Right lung (tissue), 2 donors: ENCODE measurements at regions not wholly inside any gene's neighbourhood (a gene's known extent, or its start where the extent isn't known, plus 50 kb on each side); places are given as distances from the start of the nearest gene placed in this dataset.
"Not testable (repeated sequence)": the region's sequence is repeated elsewhere in the genome, so short reads cannot be mapped to it uniquely, and the experiment has no call there.

Experiments used
- DNase-seq, 2 donors: peaks; one replicate each; pipeline ENCODE4 v3.0.0-alpha.2; 2013

DNA sequence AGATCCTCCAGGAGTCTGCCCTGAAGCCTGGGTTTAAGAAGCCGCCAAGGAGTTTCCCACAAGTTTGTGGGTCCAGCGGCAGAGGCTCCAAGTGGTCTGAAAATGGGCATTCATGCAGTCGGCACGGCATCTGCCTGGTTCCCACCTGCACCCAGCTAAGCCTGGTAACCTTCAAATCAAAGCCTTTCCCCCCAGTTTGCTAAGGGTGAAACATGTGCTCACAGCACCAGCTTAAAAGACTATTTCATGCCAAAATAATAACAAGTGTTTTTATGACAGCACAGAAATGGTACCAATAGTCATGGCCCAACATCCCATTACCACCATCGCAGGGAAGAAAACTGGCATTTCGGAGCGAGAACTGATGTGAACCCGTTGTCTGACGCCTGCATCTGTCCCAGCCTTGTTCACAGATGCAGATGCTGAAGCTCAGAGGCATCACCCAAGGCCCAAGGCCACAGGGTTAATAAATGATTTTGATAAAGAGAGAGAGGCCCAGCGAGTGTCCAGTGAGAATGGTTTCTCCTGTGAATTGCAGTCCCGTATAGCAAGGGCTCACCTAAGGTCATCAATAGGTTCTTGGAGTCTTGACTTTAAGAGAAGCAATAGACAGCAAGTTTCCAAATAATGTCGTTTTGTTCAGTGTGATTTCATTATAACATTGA lies 188.0 kb upstream of the TPM1 start:
- no peak for DNase-seq

DNA sequence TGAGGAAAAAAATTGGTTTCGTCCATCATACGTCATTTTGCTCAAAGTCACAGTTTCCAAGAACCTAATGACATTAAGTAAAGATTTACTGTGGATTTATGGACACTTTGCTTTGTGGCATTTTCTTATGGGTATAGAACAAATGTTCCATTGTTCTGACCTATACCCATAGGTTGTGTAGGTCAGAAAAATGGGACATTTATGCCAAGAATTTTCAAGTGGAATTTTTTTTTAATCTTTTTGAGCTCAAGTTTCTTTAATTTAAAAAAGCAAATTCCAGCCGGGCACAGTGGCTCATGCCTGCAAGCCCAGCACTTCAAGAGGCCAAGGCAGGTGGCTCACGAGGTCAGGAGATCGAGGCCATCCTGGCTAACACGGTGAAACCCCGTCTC lies 187.5 kb upstream of the TPM1 start:
- DNase-seq: no peak

DNA sequence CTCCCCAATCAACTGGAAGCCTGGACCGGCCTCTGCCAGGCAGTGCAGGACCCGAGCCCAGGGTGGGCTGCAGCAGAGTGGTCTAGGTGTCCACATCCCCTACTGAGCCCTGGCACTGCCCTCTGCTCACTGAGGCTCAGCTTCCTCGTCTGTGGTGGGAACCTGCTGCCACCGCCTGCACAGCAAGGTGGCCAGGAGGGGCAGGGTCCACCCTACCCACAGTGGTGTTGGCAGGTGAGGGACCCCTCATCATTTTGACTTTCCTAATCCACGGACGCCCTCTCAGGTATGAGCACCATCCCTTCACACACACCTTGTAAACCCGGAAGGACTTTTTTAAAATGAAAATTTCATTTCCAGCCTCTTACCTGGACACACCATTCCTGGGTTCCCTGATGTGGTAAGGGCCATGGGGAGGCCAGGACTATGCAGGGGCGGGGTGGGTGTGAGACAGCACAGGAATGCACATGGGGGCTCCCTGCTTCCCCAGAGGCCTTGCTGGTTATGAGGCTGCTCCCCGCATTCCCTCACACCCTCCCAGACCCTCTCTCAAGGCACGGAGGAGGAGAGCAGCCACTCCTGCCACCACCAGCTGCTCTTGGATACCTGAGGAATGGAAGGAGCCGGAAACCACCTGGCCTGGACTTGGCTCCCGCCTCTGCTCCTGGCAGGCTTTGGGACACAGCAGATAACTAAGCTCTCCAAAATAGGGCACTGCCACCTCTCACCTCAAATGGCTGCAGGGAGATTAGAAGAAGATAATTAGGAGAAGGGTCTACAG lies 185.9 kb upstream of the TPM1 start:
- no peak for DNase-seq

DNA sequence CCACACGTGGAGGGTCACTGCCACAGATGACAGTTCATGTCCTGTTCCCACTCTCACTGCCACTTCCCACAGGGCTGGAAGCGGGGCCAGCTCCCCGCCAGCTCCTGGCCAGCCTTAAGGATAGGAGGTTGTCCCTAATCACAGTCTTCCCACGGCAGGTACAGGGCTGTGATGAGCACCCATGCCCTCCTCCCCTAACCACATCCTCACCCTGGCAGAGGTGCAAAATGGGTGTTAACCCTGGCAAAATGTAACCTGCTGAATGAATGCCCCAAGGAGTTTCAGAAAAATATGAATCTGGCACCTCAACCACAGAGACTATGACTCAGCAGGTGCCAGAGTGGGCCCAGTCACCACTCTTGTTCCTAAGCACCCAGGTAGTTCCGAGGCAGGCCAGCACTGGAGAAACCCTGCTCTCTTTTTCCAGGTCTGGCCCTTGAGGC lies 185.1 kb upstream of the TPM1 start:
- DNase-seq: no peak

DNA sequence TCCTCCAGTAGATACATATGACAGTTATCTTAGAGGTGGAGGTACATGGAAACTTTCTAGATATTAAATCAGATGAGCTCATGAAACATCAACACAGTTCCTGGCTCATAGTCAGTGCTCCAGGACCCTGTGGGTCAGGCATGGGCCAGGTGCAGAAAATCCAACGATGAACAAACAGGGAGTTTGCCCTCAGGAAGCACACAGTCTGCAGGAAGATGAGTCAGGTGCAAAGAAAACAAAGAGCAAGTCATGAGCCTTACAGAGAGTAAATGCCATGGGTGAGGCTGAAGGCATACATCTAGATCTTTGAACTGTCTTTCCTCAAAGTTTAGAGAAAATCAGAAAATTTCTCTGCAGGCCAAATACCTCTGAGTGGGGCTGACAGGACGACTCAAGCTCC lies 184.2 kb upstream of the TPM1 start:
- DNase-seq: no peak

DNA sequence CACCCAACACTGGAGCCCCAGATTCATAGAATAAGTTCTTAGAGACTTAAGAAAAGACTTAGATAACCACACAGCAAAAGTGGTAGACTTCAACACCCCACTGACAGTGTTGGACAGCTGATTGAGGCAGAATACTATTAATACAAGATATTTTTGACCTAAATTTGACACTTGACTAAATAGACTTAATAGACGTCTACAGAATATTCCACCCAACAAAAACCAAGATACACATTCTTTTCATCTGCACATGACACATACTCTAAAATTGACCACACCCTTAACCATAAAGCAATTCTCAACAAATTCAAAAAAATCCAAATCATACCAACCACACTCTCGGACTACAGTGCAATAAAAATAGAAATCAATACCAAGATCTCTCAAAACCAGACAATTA lies 179.8 kb upstream of the TPM1 start:
- no peak for DNase-seq

DNA sequence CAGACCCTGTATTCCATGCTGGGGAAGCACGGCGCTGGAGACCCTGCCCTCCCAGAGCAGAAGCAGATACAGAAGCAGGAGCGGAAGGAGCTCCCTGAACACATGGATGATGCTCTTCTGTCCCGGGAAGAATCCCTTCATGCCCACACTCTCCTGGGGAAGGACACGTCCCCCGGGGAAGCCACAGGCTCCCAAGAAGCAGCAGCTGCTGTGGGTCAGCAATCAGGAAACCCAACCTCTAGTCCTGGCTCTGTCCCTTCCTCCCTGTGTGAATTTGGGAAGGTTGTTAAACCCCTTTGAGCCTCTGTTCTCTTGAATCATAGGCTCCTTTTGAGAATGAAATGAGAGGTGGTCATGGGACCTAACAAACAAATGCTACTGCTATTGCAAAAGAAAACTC lies 176.2 kb upstream of the TPM1 start:
- no peak for DNase-seq

DNA sequence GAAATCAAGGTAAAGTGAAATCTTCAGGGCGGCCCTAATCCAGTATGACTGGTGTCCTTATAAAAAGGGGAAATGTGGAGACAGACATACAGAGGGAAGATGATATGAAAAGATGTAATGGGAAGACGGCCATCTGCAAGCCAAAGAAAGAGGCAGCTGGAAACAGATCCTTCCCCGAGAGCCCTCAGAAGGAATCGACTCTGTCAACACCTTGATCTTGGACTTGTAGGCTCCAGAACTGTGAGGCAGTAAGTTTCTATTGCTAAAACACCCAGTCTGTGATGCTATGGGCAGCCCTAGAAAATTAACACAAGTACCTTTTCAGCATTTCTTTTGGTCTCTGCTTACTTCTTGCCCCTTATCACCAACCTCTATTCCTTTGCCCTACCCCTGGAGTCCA lies 174.7 kb upstream of the TPM1 start:
- no peak for DNase-seq

DNA sequence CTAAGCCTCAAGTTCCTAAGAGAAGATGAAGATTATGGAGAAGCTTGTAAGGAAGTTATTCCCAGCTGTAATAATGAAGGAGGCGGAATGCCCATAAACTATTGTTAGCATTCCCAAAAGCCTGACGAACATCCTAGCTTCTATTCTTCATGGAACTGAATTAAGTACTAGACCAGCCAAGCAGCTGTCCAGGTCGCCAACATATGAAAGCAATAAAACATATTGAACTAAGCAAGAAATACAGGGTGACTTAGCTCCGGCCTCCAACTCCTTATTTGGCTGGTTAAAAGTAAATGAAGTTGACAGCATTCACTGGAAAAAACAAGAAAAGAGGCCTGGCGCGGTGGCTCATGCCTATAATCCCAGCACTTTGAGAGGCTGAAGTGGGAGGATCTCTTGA lies 174.0 kb upstream of the TPM1 start:
- DNase-seq: no peak

DNA sequence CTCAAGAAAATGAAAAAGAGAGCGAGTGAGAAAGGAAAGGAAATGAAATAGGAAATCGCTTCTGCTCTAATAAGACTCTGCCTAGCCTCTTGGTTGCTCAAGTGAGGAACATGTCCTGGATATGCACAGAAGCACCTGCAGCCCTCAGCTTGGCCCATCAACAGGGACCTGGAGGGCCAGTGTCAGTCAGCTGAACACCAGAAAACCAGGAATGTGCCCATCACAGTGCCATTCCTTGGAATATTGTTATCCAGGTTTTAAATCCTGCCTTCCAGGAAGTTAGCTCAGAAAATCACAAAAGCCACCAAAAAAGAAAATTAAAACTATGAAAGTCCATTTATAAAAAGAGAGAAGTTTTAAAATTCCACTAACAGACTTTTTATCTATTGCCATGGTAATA lies 173.4 kb upstream of the TPM1 start:
- DNase-seq: no peak

DNA sequence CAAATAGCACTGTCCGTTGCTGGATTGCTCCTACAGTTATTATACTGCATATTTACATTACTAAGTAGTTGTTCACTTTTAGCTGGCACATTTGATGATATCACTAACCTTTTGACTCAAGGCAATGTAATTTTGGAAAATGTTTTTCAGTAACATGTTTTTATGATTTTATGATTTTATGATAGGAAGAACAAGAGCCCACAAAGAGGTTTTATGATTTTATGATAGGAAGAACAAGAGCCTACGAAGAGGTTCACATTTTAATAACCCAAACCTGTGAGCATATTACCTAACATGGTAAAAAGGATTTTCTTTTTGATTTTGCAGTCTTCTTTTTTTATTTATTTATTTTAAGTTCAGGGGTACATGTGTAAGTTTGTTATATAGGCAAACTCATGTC lies 172.3 kb upstream of the TPM1 start:
- no peak for DNase-seq

DNA sequence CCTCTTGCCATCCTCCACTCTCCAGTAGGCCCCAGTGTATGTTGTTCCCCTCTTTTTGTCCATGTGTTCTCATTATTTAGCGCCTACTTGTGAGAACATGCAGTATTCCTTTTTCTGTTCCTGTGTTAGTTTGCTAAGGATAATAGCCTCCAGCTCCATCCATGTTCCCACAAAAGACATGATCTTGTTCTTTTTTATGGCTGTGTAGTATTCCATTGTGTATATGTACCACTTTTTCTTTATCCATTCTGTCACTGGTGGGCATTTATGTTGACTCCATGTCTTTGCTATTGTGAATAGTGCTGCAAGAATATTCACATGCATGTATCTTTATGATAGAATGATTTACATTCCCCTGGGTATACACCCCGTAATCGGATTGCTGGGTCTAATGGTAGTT lies 171.8 kb upstream of the TPM1 start:
- DNase-seq: not testable (repeated sequence)

DNA sequence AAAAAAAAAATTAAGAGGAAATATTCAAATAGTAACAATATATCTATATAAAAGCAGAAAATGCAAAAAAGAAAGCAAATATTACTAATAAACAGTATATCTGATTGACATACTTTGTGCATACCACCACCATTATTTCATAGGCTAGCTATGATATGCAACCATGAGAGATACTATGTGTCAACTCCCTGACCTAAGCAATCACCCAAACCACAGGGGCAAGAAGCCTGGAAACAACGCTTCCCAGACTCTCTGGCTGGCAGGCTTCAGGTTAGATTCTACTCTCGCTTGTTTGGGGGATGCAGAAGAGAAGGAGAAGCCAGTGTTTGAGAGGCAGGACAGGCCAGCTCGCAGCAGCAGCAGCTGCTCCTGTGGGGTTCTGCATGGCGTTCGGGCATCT lies 169.3 kb upstream of the TPM1 start:
- no peak for DNase-seq

DNA sequence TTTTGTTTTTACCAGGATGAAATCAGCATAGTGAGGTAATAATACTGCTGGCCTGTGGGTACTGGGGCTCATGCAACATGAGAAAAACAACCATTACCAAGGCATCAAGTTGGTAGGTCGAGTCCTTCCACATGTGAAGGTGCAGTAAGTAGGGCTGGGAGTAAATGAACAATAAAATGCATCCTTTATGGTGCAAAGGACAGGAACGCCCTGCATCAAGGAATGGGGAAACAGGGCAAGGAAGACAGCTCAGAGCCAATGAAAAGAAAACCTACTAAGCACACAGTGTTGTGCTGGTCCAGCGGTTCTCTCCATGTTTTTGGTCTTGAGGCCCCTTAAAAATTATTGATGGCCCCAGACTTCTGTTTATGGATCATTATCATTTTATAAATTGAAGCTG lies 168.5 kb upstream of the TPM1 start:
- no peak for DNase-seq

DNA sequence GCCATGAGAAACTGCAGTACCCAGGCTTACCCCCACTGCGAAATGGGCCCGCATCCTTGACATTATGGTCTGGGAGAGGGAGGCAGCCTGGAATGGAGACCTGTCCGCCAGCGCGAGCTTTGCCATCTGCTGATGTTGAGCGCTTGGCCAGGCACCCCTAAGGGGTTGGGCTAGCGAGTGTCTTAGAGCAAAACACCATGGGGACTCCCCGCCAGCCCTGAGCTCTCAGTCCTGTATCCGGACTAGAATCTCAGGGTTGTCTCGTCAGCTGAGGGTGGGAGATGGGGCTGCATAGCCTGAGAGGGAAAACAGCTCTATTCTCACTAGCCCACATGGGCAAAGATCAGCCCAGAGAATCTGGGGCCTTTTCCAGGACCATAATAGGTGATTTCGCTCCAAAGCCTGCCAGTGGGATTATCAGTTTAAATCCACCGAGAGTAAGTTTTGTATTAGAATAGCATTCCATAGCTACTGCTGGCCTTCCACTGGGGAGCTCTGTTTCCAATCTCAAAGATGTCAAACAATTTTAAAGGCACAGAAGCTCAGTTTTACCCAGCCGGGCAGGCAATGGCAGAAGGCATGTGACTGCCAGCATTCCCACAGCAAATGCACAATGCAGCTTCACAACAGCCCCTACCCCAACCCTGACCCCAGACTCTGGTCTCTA lies 167.5 kb upstream of the TPM1 start:
- no peak for DNase-seq

DNA sequence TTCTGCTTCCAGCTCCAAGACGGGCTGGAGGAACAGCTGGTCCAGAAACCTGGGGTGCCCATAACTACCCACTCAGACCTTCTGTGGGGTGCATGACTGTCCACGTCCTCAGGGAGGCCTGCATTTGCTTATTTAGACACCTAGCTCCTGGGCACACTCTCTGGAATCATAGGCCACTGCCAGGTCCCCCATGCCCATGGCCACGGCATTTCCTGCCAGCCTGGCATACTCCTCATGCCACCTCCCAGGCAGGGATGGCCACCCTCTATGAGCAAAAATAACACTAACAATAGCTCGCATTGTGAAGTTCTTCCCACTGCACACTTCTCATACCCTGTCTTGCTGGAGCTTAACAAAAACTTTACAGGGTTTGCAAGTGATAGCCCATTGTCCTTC lies 166.9 kb upstream of the TPM1 start:
- no peak for DNase-seq

DNA sequence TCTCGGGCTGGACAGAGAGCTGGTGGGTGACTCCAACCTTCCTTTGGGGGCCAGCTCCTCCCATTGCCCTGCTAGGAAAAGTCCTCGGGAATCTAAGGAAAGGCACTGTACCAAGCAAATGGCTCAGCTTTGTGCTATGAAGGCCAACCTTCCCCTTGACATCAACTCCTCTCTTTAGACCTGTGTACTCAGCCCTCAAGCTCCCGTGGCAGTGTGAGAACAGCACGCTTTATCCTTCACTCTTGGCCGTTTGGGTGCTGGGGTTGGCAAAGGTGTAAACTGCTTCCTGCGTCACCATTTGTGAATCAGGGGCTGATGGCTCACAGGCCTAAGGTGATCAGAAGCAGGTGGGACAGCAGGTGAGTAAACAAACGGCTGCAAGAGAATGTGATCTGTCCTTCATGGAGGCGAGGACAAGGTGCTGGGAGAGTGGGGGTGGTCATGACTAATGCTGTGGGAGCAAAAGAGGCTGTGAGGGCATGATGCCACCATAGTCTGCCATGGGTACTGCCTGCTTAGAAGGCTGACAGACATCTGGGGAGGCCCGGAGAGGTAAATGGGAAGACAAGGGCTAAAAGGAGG lies 165.2 kb upstream of the TPM1 start:
- DNase-seq: no peak

DNA sequence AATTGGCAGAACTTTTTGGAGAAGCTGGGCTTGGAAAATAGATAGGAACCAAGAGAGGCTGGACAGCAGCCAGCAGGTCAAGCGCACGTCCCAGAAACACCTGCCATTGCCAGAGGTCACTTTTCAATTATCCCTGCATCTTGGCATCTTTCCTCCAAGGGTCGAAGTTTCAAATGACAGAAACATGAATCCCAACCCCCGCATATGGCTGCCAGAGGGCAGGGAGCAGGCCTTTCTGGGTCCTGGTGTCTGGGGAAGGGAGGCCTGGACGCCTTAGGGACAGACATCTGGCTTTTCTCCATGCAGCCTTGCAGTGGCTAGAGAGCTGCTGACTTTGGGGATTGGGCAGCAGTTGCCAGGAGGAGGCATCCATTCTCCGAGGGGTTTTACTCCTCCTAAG lies 164.5 kb upstream of the TPM1 start:
- DNase-seq: no peak

DNA sequence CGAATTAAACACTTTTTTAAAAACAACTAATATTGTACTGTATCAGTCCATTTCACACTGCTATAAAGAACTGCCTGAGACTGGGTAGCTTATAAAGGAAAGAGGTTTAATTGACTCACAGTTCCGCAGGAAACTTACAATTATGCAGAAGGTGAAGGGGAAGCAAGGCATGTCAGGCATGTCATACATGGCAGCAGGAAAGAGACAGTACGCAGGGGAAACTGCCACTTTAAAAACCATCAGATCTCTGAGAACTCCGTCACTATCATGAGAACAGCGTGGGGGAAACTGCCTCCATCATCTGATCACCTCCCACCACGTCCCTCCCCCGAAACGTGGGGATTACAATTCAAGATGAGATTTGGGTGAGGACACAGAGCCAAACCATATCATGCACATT lies 162.8 kb upstream of the TPM1 start:
- DNase-seq: no peak

DNA sequence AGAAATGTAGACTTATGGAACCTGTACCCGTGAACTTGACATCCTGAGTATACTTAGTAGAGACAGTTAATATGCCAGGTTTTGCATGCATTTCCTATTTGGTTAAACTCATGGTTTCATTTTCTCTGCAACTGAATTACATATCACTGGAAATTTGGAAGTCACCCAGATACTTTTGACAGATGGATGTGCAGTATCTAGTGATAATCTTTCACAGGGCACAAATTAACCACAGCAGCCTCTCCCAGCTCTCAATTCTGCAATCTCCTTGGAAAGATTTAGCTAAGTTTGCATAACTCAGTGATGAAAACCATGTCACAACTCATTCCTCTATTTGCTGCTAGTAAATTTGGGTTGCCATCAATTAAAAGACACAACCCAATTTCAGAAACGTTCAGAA lies 162.3 kb upstream of the TPM1 start:
- DNase-seq: no peak

DNA sequence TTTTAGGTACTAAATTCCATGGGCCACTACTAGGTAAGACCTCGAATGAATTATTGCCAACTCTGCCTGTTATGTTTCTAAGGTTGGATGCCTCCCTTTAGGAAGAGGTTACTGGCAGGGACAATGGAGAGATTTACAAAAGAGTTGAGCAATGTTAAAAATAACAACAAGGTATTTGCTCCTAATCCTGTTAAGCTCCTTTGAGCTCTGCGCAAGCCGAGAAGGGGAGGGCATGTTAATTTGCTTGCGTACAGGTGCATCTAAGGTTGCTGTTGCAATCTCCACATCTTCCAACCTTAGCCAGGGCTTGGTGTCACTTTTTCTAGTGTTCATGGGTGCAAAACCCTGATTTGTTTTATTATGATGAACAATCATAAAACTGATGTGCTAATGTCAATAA lies 161.5 kb upstream of the TPM1 start:
- no peak for DNase-seq

DNA sequence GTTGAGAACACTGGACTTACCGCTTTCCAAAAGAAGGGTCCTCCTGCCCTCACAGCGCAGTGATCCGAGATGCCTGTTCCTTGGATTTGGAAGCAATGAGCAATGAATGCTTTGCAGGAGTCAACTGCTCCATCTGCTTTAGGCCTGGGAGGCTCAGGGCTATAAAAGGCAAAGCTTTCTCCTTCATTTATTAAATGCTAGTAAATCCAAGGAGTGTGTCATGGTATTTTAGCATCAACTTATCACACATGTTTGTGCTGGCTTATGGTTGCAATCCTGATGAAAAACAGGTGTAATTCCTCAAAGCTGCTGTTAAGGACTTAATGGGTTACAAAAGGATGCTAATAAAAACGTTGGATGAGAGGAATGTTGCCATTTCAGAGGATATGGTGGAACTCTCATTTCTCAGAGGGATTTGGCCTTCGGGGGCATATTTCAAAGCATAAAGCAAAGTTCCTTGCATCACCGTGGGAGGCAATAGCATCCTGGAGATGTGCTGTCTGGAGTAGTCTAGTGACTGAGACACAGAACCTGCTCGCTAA lies 158.5 kb upstream of the TPM1 start:
- no peak for DNase-seq
